ENCODE measurements at regions not wholly inside any gene's neighbourhood (a gene's known extent, or its start where the extent isn't known, plus 50 kb on each side); places are given as distances from the start of the nearest gene placed in this dataset.

DNA sequence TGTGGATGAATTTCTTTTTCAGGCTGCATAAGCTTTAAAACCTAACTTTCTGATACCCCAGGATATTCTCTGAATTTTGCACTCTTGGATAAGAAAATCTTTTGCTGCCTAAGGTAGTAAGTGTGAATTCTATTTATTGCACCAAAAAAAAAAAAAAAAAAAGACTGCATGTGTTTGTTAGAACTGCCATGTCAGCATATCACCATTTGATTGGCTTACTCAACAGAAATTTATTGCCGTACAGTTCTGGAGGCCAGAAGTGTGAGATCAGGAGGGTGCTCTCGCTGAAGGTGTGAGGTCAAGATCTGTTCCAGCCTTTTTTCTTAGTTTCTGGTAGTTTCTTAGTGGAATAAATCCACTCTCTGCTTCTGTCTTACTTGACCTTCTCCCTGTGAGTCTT, 1250.0 kb upstream of the PRKX start:
- no peaks in the 10 kb centered on the region for H3K4me1 ChIP-seq (ENCODE audit: control insufficient read depth, insufficient read depth, low read length)
- H3K9me3 ChIP-seq (ENCODE audit: control insufficient read depth, insufficient read depth, low read length) = no peaks in the 10 kb centered on the region
- H3K9ac ChIP-seq (ENCODE audit: low read depth, low read length) = no peak overlapping the region
- H3K27me3 ChIP-seq (ENCODE audit: control insufficient read depth, insufficient read depth, low read length) = no peaks in the 10 kb centered on the region
- no peak overlapping the region for H3K4me3 ChIP-seq (ENCODE audit: low read depth, low read length)
- H3K36me3 ChIP-seq (ENCODE audit: control insufficient read depth, insufficient read depth, low read length) = no peaks in the 10 kb centered on the region

DNA sequence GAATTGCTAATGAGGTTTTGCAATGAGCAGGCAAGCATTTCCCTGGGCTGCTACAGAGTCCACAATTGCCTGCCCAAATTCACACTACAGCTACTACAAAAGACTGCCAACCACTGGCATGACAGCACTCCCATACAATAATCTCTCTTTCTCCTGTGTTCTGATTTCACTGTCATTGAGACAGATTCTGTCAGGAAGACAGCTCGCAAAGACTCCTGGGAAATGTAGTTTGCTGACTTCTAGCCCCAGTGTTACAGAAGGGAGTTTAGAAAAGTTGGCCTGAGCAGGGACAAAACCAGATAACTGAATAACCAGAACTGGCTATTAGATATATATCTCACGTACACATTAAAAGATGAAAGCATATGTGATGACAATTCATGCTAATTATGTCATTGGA, 1231.3 kb upstream of the PRKX start:
- Histone ChIP-seq H3K4me3 (ENCODE audit: low read depth, low read length) (no peak overlapping the region), H3K4me1 (ENCODE audit: control insufficient read depth, insufficient read depth, low read length) (no peaks in the 10 kb centered on the region), H3K36me3 (ENCODE audit: control insufficient read depth, insufficient read depth, low read length) (no peaks in the 10 kb centered on the region), H3K9me3 (ENCODE audit: control insufficient read depth, insufficient read depth, low read length) (no peaks in the 10 kb centered on the region), H3K9ac (ENCODE audit: low read depth, low read length) (no peak overlapping the region), H3K27me3 (ENCODE audit: control insufficient read depth, insufficient read depth, low read length) (no peaks in the 10 kb centered on the region)

DNA sequence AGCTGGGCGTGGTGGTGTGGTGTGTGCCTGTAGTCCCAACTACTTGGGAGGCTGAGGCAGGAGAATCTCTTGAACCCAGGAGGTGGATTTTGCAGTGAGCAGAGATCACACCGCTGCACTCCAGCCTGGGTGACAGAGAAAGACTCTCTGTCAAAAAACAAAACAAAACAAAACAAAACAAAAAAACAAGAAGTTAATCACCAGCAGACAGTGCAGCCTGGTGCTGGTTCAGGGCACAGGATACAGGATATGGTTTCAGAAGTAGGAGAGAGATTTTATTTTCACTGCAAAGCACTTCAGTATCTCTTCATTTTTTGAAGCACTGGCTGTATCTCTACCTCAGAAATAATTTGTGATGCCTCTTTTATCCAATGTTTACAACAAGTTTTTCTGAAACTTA, 1222.9 kb upstream of the PRKX start:
- H3K9me3 ChIP-seq (ENCODE audit: control insufficient read depth, insufficient read depth, low read length) = no peaks in the 10 kb centered on the region
- H3K27me3 ChIP-seq (ENCODE audit: control insufficient read depth, insufficient read depth, low read length) = no peaks in the 10 kb centered on the region
- no peaks in the 10 kb centered on the region for H3K36me3 ChIP-seq (ENCODE audit: control insufficient read depth, insufficient read depth, low read length)
- no peak overlapping the region for H3K4me3 ChIP-seq (ENCODE audit: low read depth, low read length)
- no peaks in the 10 kb centered on the region for H3K4me1 ChIP-seq (ENCODE audit: control insufficient read depth, insufficient read depth, low read length)
- H3K9ac ChIP-seq (ENCODE audit: low read depth, low read length) = no peak overlapping the region

DNA sequence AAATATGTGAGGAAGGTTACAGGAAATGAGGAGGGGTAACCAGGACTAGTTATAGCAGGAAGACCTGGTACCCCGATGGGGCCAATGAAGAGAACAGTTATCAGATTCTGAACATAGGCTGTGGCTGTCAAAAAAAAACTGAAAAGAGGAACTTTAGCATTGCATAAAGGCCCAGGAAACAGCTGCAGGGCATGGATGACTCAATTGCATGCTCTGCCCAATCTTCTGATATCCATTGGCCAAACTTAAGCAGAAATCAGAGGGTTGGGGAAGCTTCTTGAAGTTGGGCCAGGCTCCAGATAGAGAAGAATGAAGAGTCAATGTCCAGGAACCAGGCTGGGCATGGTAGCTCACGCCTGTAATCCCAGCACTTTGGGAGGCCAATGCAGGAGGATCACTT, 1222.4 kb upstream of the PRKX start:
- Histone ChIP-seq H3K9me3 (ENCODE audit: control insufficient read depth, insufficient read depth, low read length) (no peaks in the 10 kb centered on the region), H3K4me1 (ENCODE audit: control insufficient read depth, insufficient read depth, low read length) (no peaks in the 10 kb centered on the region), H3K27me3 (ENCODE audit: control insufficient read depth, insufficient read depth, low read length) (no peaks in the 10 kb centered on the region), H3K9ac (ENCODE audit: low read depth, low read length) (no peak overlapping the region), H3K4me3 (ENCODE audit: low read depth, low read length) (no peak overlapping the region), H3K36me3 (ENCODE audit: control insufficient read depth, insufficient read depth, low read length) (no peaks in the 10 kb centered on the region)

DNA sequence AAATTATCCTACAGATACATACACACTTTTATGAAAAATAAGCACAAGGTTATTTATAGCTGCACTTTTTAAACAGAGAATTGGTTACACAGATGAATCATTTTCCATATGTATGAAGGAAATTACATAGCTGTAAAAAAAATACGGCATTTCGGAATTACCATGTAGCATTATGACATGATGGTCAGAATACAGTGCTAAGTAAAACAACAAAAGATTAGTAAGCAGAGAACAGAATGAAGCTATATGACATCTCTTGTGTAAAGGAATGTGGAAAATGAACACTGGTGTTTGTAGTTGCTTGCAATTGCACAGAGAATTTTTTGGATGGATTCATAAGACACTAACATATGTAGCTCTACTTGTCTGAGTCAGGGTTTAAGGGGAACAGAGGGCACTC, 1222.0 kb upstream of the PRKX start:
- Histone ChIP-seq H3K4me1 (ENCODE audit: control insufficient read depth, insufficient read depth, low read length) (no peaks in the 10 kb centered on the region), H3K27me3 (ENCODE audit: control insufficient read depth, insufficient read depth, low read length) (no peaks in the 10 kb centered on the region), H3K36me3 (ENCODE audit: control insufficient read depth, insufficient read depth, low read length) (no peaks in the 10 kb centered on the region), H3K9me3 (ENCODE audit: control insufficient read depth, insufficient read depth, low read length) (no peaks in the 10 kb centered on the region), H3K9ac (ENCODE audit: low read depth, low read length) (no peak overlapping the region), H3K4me3 (ENCODE audit: low read depth, low read length) (no peak overlapping the region)

DNA sequence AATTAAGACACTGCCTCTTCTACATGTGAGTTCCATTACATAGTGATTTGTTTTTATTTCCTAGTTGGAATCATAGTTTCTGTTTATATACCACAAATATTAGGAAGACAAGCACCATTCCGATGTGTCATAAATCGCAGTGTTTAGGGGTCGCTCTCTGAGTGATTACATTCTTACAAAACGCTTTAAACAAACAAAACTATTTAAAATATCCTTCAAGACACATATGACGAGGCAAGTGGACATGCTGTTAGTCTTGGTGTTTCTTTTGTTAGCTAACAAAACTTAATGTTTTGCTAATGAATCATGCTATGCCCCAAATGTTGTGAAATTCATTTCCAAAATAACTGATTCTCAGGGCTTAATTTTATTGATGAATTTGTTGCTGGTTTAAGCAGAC, 1219.3 kb upstream of the PRKX start:
- no peaks in the 10 kb centered on the region for H3K36me3 ChIP-seq (ENCODE audit: control insufficient read depth, insufficient read depth, low read length)
- no peaks in the 10 kb centered on the region for H3K9me3 ChIP-seq (ENCODE audit: control insufficient read depth, insufficient read depth, low read length)
- H3K4me3 ChIP-seq (ENCODE audit: low read depth, low read length) = no peak overlapping the region
- H3K9ac ChIP-seq (ENCODE audit: low read depth, low read length) = no peak overlapping the region
- H3K27me3 ChIP-seq (ENCODE audit: control insufficient read depth, insufficient read depth, low read length) = no peaks in the 10 kb centered on the region
- no peaks in the 10 kb centered on the region for H3K4me1 ChIP-seq (ENCODE audit: control insufficient read depth, insufficient read depth, low read length)

DNA sequence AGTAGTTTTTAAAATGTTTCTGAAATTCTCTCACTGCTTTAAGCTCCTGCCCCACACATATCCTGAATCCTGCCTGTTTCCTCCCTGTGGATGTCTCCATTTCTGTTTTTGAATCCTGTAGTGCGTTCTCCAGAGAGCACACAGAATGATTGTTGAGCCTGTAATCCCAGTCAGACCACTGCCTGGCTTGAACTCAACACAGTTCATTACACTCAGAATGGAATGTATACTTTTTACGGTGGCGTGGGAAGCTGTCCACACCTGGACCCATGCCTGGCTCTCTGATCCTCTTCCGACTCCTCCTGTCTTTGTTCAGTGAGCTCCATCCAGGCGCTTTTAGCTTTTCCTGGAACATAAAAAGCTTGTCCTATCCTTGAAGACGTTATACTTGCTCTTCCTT, 1217.0 kb upstream of the PRKX start:
- Histone ChIP-seq H3K4me3 (ENCODE audit: low read depth, low read length) (no peak overlapping the region), H3K9me3 (ENCODE audit: control insufficient read depth, insufficient read depth, low read length) (no peaks in the 10 kb centered on the region), H3K9ac (ENCODE audit: low read depth, low read length) (no peak overlapping the region), H3K27me3 (ENCODE audit: control insufficient read depth, insufficient read depth, low read length) (no peaks in the 10 kb centered on the region), H3K36me3 (ENCODE audit: control insufficient read depth, insufficient read depth, low read length) (no peaks in the 10 kb centered on the region), H3K4me1 (ENCODE audit: control insufficient read depth, insufficient read depth, low read length) (no peaks in the 10 kb centered on the region)

DNA sequence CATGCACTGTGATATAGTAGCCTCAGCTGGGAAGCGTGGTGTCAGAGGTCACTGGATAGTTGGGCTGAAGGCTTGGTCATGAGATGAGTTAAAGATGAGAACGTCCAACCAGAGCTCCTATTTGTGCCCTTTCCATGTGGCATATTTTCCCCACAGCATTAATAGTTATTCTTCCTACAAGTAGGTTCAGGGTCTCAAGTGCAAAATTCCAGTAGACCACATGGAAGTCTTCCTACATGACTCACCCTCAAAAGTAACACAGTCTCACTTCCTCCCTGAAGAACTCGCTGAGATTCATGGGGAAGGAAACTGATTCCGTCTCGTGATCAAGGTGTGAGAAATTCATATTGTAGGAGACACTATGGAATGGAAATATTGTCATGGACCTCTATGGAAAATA, 1212.5 kb upstream of the PRKX start:
- H3K27me3 ChIP-seq (ENCODE audit: control insufficient read depth, insufficient read depth, low read length) = no peaks in the 10 kb centered on the region
- no peaks in the 10 kb centered on the region for H3K36me3 ChIP-seq (ENCODE audit: control insufficient read depth, insufficient read depth, low read length)
- H3K4me3 ChIP-seq (ENCODE audit: low read depth, low read length) = no peak overlapping the region
- no peaks in the 10 kb centered on the region for H3K4me1 ChIP-seq (ENCODE audit: control insufficient read depth, insufficient read depth, low read length)
- no peak overlapping the region for H3K9ac ChIP-seq (ENCODE audit: low read depth, low read length)
- no peaks in the 10 kb centered on the region for H3K9me3 ChIP-seq (ENCODE audit: control insufficient read depth, insufficient read depth, low read length)

DNA sequence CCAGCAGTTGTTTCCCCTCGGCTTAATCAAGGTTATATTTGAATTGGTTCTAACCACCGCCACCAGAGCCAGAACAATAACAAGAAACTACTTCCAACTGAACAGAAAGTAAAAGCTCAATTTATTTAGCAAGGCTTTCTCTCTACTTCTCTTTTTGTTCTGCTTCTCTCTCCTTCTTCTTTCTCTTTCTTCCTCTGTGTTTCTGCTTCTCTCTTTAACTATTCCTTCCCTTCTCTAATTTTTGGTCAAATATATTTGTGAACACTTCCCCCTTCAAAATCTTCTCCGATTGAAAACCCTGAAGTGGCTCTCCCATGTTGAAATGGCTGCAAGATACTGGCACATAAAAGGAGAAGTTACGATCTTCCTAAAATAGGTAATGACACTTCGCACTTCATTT, 1195.9 kb upstream of the PRKX start:
- H3K36me3 ChIP-seq (ENCODE audit: control insufficient read depth, insufficient read depth, low read length) = no peaks in the 10 kb centered on the region
- H3K4me1 ChIP-seq (ENCODE audit: control insufficient read depth, insufficient read depth, low read length) = no peaks in the 10 kb centered on the region
- no peaks in the 10 kb centered on the region for H3K9me3 ChIP-seq (ENCODE audit: control insufficient read depth, insufficient read depth, low read length)
- H3K4me3 ChIP-seq (ENCODE audit: low read depth, low read length) = no peak overlapping the region
- no peaks in the 10 kb centered on the region for H3K27me3 ChIP-seq (ENCODE audit: control insufficient read depth, insufficient read depth, low read length)
- no peak overlapping the region for H3K9ac ChIP-seq (ENCODE audit: low read depth, low read length)

DNA sequence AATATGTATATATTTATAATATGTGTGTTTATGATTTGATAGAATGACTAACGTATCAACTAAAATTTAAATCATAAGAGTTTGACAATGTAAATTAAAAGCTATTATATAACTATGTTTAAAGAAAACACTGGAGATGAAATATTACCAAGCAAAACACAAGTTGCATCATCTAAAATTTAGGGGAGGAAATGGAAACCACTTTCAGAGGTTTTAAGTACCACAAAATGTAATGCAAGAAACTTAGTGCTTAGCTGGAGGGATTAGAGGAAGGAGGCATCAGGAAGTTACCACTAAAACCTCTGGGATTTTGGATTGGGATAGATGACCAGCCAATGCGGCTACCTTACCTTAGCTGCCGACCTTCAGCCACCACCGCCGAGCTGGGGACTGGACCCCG, 1192.1 kb upstream of the PRKX start:
- Histone ChIP-seq H3K36me3 (ENCODE audit: control insufficient read depth, insufficient read depth, low read length) (no peaks in the 10 kb centered on the region), H3K9me3 (ENCODE audit: control insufficient read depth, insufficient read depth, low read length) (no peaks in the 10 kb centered on the region), H3K9ac (ENCODE audit: low read depth, low read length) (no peak overlapping the region), H3K27me3 (ENCODE audit: control insufficient read depth, insufficient read depth, low read length) (no peaks in the 10 kb centered on the region), H3K4me3 (ENCODE audit: low read depth, low read length) (no peak overlapping the region), H3K4me1 (ENCODE audit: control insufficient read depth, insufficient read depth, low read length) (peaks cover 6% of the 10 kb centered on the region)

DNA sequence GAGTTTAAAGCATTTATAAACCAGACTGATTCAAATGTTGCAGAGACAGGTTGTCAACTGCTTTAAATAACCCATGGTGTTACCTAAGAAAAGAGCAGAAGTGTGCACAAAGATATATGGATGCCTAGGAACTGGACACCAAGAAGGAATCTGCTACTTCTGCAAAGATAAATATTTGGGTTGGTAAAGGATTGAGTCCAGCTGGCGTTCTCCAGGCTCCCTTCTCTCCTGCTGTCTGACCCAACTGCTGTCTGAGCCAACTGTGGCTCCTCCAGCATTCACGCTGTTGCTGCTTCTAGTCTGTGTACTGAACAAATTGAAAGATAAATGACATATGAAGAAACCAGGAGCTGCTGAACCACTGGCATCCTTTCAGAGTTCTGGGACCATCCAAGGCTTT, 1167.8 kb upstream of the PRKX start:
- Histone ChIP-seq H3K9me3 (ENCODE audit: control insufficient read depth, insufficient read depth, low read length) (no peaks in the 10 kb centered on the region), H3K36me3 (ENCODE audit: control insufficient read depth, insufficient read depth, low read length) (no peaks in the 10 kb centered on the region)

DNA sequence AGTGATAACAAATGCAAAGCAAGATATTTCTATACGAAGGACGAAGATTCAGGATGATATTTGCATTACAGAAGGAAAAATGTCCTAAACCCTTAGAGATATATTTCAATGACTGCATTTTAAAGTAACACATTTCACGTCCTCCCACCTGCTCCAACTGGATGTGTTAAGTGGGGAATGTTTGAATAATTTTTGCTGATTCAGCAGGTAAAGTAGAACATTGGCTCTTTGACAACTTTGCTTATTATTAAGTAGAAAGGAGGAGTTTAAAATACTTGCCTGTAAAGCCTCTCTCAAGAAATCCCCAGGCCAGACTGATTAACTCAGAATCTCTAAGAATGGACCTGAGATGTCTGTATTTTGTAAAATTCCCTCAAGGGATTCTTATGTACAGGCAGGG, 1165.2 kb upstream of the PRKX start:
- H3K9me3 ChIP-seq (ENCODE audit: control insufficient read depth, insufficient read depth, low read length) = no peaks in the 10 kb centered on the region
- H3K4me3 ChIP-seq (ENCODE audit: low read depth, low read length) = no peak overlapping the region
- H3K4me1 ChIP-seq (ENCODE audit: control insufficient read depth, insufficient read depth, low read length) = no peaks in the 10 kb centered on the region
- H3K36me3 ChIP-seq (ENCODE audit: control insufficient read depth, insufficient read depth, low read length) = no peaks in the 10 kb centered on the region
- no peaks in the 10 kb centered on the region for H3K27me3 ChIP-seq (ENCODE audit: control insufficient read depth, insufficient read depth, low read length)
- no peak overlapping the region for H3K9ac ChIP-seq (ENCODE audit: low read depth, low read length)

More for the DNA sequence above, 1167.8 kb upstream of the PRKX start:
- Histone ChIP-seq H3K9ac (ENCODE audit: low read depth, low read length) (no peak overlapping the region), H3K4me3 (ENCODE audit: low read depth, low read length) (no peak overlapping the region), H3K27me3 (ENCODE audit: control insufficient read depth, insufficient read depth, low read length) (no peaks in the 10 kb centered on the region), H3K4me1 (ENCODE audit: control insufficient read depth, insufficient read depth, low read length) (no peaks in the 10 kb centered on the region)

DNA sequence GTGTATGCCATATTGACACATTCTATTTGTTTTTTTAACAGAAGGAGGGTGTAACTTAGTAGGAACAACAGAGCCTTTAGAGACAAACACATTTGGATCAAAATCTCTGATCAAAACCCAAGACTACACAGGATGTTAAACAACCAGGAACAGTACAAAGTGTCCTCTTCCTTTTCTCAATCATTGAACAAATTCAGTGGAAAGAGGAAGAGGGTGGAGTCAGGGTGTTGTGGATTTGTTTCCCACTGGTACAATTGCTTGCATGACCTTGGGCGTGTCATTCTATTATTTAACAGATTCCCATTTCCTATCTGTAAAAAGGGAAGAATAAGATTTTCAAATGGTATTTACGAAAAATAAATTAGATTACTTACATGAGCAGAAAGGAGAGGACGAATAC, 1162.8 kb upstream of the PRKX start:
- no peaks in the 10 kb centered on the region for H3K4me1 ChIP-seq (ENCODE audit: control insufficient read depth, insufficient read depth, low read length)
- H3K27me3 ChIP-seq (ENCODE audit: control insufficient read depth, insufficient read depth, low read length) = no peaks in the 10 kb centered on the region
- H3K36me3 ChIP-seq (ENCODE audit: control insufficient read depth, insufficient read depth, low read length) = no peaks in the 10 kb centered on the region
- no peak overlapping the region for H3K9ac ChIP-seq (ENCODE audit: low read depth, low read length)
- H3K4me3 ChIP-seq (ENCODE audit: low read depth, low read length) = no peak overlapping the region
- no peaks in the 10 kb centered on the region for H3K9me3 ChIP-seq (ENCODE audit: control insufficient read depth, insufficient read depth, low read length)
